IMR-90 (cell line): ENCODE measurements at regions not wholly inside any gene's neighbourhood (a gene's known extent, or its start where the extent isn't known, plus 50 kb on each side); places are given as distances from the start of the nearest gene placed in this dataset.

ENCODE experiments used
- ATAC-seq: fragments of 200-7000 bp; cut with Tn5 transposase; 2 replicates; pipeline ENCODE4 v1.9.1; 2020; ENCODE audit warnings: low read depth, mild to moderate bottlenecking, moderate library complexity
- BruUV-seq: library from RNA; stranded (reverse); fragments of 400-500 nt; replicated peaks from 2 replicates; lab custom pipeline; 2021; lab: Mats Ljungman, UMichigan
- CTCF ChIA-PET: fragments of 300-600 bp; formaldehyde crosslinking; extraction: SDS; loops from one replicate; lab custom pipeline; 2021; ENCODE audit warnings: antibody characterized with exemption; lab: Yijun Ruan, JAX
- POLR2A ChIA-PET: fragments of 300-600 bp; sonication (Branson Sonifier 250); formaldehyde crosslinking; loops from one replicate; lab custom pipeline; 2022; ENCODE audit warnings: antibody characterized with exemption; ENCODE audit not compliant: unreplicated experiment; lab: Charles Lee
- DNase-seq: peaks from one replicate; pipeline ENCODE4 v3.0.0; 2013
- H2AFZ ChIP-seq: replicated peaks from 2 replicates; pipeline ENCODE3; 2013; ENCODE audit warnings: low read length, mild to moderate bottlenecking; ENCODE audit not compliant: poor library complexity
- H2AK5ac ChIP-seq: 2 replicates; pipeline ENCODE4 v1.6.1; 2013; ENCODE audit warnings: low read depth, low read length, inconsistent platforms
- H2AK9ac ChIP-seq: replicated peaks from 2 replicates; pipeline ENCODE3; 2013; ENCODE audit warnings: mild to moderate bottlenecking, low read depth, low read length, moderate library complexity; ENCODE audit not compliant: poor library complexity
- H2BK120ac ChIP-seq: 2 replicates; pipeline ENCODE4 v1.6.1; 2013; ENCODE audit warnings: low read depth, low read length, inconsistent platforms
- H2BK15ac ChIP-seq: 3 replicates; pipeline ENCODE4 v1.6.1; 2013; ENCODE audit warnings: low read depth, low read length, inconsistent platforms
- H2BK20ac ChIP-seq: 2 replicates; pipeline ENCODE4 v1.6.1; 2013; ENCODE audit warnings: low read depth, mild to moderate bottlenecking, inconsistent platforms, low read length, moderate library complexity
- H2BK5ac ChIP-seq: 2 replicates; pipeline ENCODE4 v1.6.1; 2013; ENCODE audit warnings: mild to moderate bottlenecking, low read depth, low read length, inconsistent platforms; ENCODE audit not compliant: poor library complexity, severe bottlenecking
- H3K14ac ChIP-seq: replicated peaks from 2 replicates; pipeline ENCODE4 v1.6.1; 2013; ENCODE audit warnings: low read depth, low read length, inconsistent platforms
- H3K18ac ChIP-seq: 2 replicates; pipeline ENCODE4 v1.6.1; 2013; ENCODE audit warnings: low read depth, low read length, control low read depth
- H3K23ac ChIP-seq: 2 replicates; pipeline ENCODE4 v1.6.1; 2013; ENCODE audit warnings: low read depth, low read length, inconsistent platforms
- H3K27ac ChIP-seq: 2 replicates; pipeline ENCODE4 v1.5.1; 2013; ENCODE audit warnings: mild to moderate bottlenecking, control low read depth, low read length; ENCODE audit not compliant: insufficient read depth
- H3K27me3 ChIP-seq: 2 replicates; pipeline ENCODE4 v1.6.1; 2013; ENCODE audit warnings: low read length; ENCODE audit not compliant: control insufficient read depth, insufficient read depth
- H3K36me3 ChIP-seq: 2 replicates; pipeline ENCODE4 v1.6.1; 2013; ENCODE audit warnings: low read length, mixed read lengths; ENCODE audit not compliant: control insufficient read depth, insufficient read depth
- H3K4ac ChIP-seq: 2 replicates; pipeline ENCODE4 v1.6.1; 2013; ENCODE audit warnings: low read depth, low read length, inconsistent platforms
- H3K4me1 ChIP-seq: 2 replicates; pipeline ENCODE4 v1.6.1; 2013; ENCODE audit warnings: low read length, mixed read lengths; ENCODE audit not compliant: control insufficient read depth, insufficient read depth
- H3K4me2 ChIP-seq: 2 replicates; pipeline ENCODE4 v1.6.1; 2013; ENCODE audit warnings: low read depth, mild to moderate bottlenecking, control low read depth, low read length, moderate library complexity
- H3K4me3 ChIP-seq: 2 replicates; pipeline ENCODE4 v1.5.1; 2013; ENCODE audit warnings: low read depth, mild to moderate bottlenecking, control low read depth, low read length, moderate library complexity; ENCODE audit not compliant: insufficient read depth
- H3K56ac ChIP-seq: 2 replicates; pipeline ENCODE4 v1.6.1; 2013; ENCODE audit warnings: low read length, inconsistent platforms; ENCODE audit not compliant: insufficient read depth; ENCODE audit errors: extremely low read depth
- H3K79me1 ChIP-seq, 2 experiments: 2 replicates each; pipeline ENCODE4 v1.6.1; 2013; ENCODE audit warnings: low read length in 2 of 2, inconsistent platforms in 1 of 2, low read depth in 1 of 2
- H3K9ac ChIP-seq: 2 replicates; pipeline ENCODE4 v1.6.1; 2013; ENCODE audit warnings: low read depth, low read length, control low read depth
- H3K9me1 ChIP-seq: 2 replicates; pipeline ENCODE4 v1.6.1; 2013; ENCODE audit warnings: low read length, inconsistent platforms; ENCODE audit not compliant: insufficient read depth
- H3K9me3 ChIP-seq: 2 replicates; pipeline ENCODE4 v1.6.1; 2013; ENCODE audit warnings: low read length; ENCODE audit not compliant: control insufficient read depth, insufficient read depth
- H4K20me1 ChIP-seq: 2 replicates; pipeline ENCODE4 v1.6.1; 2013; ENCODE audit warnings: low read length, inconsistent platforms; ENCODE audit not compliant: insufficient read depth
- H4K5ac ChIP-seq: 2 replicates; pipeline ENCODE4 v1.6.1; 2013; ENCODE audit warnings: mild to moderate bottlenecking, low read depth, low read length, control low read depth
- H4K8ac ChIP-seq, 2 experiments: 2 replicates each; pipeline ENCODE4 v1.6.1; 2013; ENCODE audit warnings: low read depth in 2 of 2, low read length in 2 of 2, control low read depth in 1 of 2, inconsistent platforms in 1 of 2
- H4K91ac ChIP-seq: 2 replicates; pipeline ENCODE4 v1.6.1; 2013; ENCODE audit warnings: low read depth, low read length, inconsistent platforms; ENCODE audit not compliant: insufficient read depth
- BHLHE40 ChIP-seq: fragments of 150-350 bp; IDR thresholded peaks from 2 replicates; pipeline ENCODE4 v1.6.1; 2016; ENCODE audit warnings: mild to moderate bottlenecking, low read depth, low read length
- CEBPB ChIP-seq: IDR thresholded peaks from 2 replicates; pipeline ENCODE4 v1.6.1; 2012; ENCODE audit warnings: low read depth, low read length, improper control_type of control experiment
- CHD1 ChIP-seq: IDR thresholded peaks from 2 replicates; pipeline ENCODE4 v1.6.1; 2012; ENCODE audit warnings: low read depth, low read length, improper control_type of control experiment
- FOS ChIP-seq: fragments of 150-350 bp; IDR thresholded peaks from 2 replicates; pipeline ENCODE4 v1.6.1; 2016; ENCODE audit warnings: low read depth, low read length
- MAFK ChIP-seq: IDR thresholded peaks from 2 replicates; pipeline ENCODE4 v1.6.1; 2012; ENCODE audit warnings: low read depth, low read length, improper control_type of control experiment
- MAZ ChIP-seq: IDR thresholded peaks from 2 replicates; pipeline ENCODE4 v1.6.1; 2012; ENCODE audit warnings: low read depth, mild to moderate bottlenecking, low read length, improper control_type of control experiment, moderate library complexity, borderline replicate concordance
- MXI1 ChIP-seq: IDR thresholded peaks from 2 replicates; pipeline ENCODE4 v1.6.1; 2012; ENCODE audit warnings: low read depth, mild to moderate bottlenecking, low read length, moderate library complexity, borderline replicate concordance
- NFE2L2 ChIP-seq: fragments of 150-350 bp; IDR thresholded peaks from 2 replicates; pipeline ENCODE4 v1.6.1; 2016; ENCODE audit warnings: low read depth, mild to moderate bottlenecking, low read length
- POLR2A ChIP-seq: IDR thresholded peaks from 2 replicates; pipeline ENCODE4 v1.6.1; 2012; ENCODE audit warnings: mild to moderate bottlenecking, low read depth, low read length
- RAD21 ChIP-seq: IDR thresholded peaks from 2 replicates; pipeline ENCODE4 v1.6.1; 2012; ENCODE audit warnings: low read length, improper control_type of control experiment
- RCOR1 ChIP-seq: IDR thresholded peaks from 2 replicates; pipeline ENCODE4 v1.6.1; 2012; ENCODE audit warnings: mild to moderate bottlenecking, low read length, improper control_type of control experiment; ENCODE audit not compliant: insufficient replicate concordance
- RFX5 ChIP-seq: IDR thresholded peaks from 2 replicates; pipeline ENCODE4 v1.8.0; 2012; ENCODE audit warnings: low read depth, mild to moderate bottlenecking, low read length, moderate library complexity
- SMC3 ChIP-seq: fragments of 150-350 bp; IDR thresholded peaks from 2 replicates; pipeline ENCODE4 v1.6.1; 2016; ENCODE audit warnings: low read depth, mild to moderate bottlenecking, antibody characterized with exemption, low read length, moderate library complexity
- USF2 ChIP-seq: fragments of 150-350 bp; IDR thresholded peaks from 2 replicates; pipeline ENCODE4 v1.6.1; 2017; ENCODE audit warnings: mild to moderate bottlenecking, antibody characterized with exemption, low read length, low read depth
- WGBS, 2 experiments: methylation state at CpG; one replicate each; pipeline versions ENCODE4 v1.1.5 to v1.1.7; 2013; ENCODE audit warnings: missing lambda C conversion rate in 2 of 2; ENCODE audit not compliant: insufficient read length in 1 of 2; ENCODE audit errors: extremely low coverage in 2 of 2; 5-methylcytosine and 5-hydroxymethylcytosine counted together
- dilution Hi-C: fragments of 300-500 bp; cut with HindIII; formaldehyde crosslinking; loops from one replicate; pipeline ENCODE4 v1.14.3; 2018; ENCODE audit warnings: low sequenced_read_pairs; ENCODE audit not compliant: unreplicated experiment
- in situ Hi-C: fragments of 300-500 bp; cut with MboI; formaldehyde crosslinking; loops from 3 replicates; pipeline ENCODE4 v1.14.3; 2019; ENCODE audit warnings: low sequenced_read_pairs, inconsistent platforms, mixed read lengths
- intact Hi-C: fragments of 100-400 bp; cut with micrococcal nuclease; formaldehyde crosslinking; loops from 2 replicates; pipeline ENCODE4 v1.10.0; 2022
- TF ChIP-seq, protein P1 (sequence below): fragments of 150-350 bp; IDR thresholded peaks from 2 replicates; pipeline ENCODE4 v1.6.1; 2016; ENCODE audit warnings: low read depth, mild to moderate bottlenecking, low read length, moderate library complexity, borderline replicate concordance
- TF ChIP-seq, protein P2 (sequence below): conservative IDR thresholded peaks from 2 replicates; pipeline ENCODE4 v1.5.1; 2012; ENCODE audit warnings: mild to moderate bottlenecking, low read depth, low read length, improper control_type of control experiment

GRCh38 chr10:88170628-88171027 is 307.2 kb downstream of the PTEN start:
- Histone ChIP-seq H3K27me3 (no peaks in the 10 kb centered on the region), H4K91ac (no peak overlapping the region), H3K4me3 (no peak overlapping the region), H3K9me3 (no peaks in the 10 kb centered on the region; the same call in 1 of the 2 replicates), H2AK9ac (no peak overlapping the region), H3K18ac (no peak overlapping the region), H3K4me1 (no peaks in the 10 kb centered on the region), H3K14ac (no peak overlapping the region), H4K8ac (no peak overlapping the region), H3K4me2 (no peak overlapping the region), H3K27ac (no peak overlapping the region), H2BK120ac (no peak overlapping the region), H4K5ac (no peak overlapping the region), H3K4ac (no peak overlapping the region), H3K23ac (no peak overlapping the region), H3K56ac (no peak overlapping the region), H3K79me1 (no peaks in the 10 kb centered on the region), H2BK20ac (no peak overlapping the region), H4K20me1 (no peaks in the 10 kb centered on the region), H3K36me3 (no peaks in the 10 kb centered on the region), H3K9ac (no peak overlapping the region), H2BK5ac (no peak overlapping the region), H2BK15ac (no peak overlapping the region), H2AFZ (no peak overlapping the region), H3K9me1 (no peaks in the 10 kb centered on the region), H2AK5ac (no peak overlapping the region)
- ChIA-PET CTCF (no interaction called here), POLR2A (no interaction called here)
- WGBS, 2 experiments = no CpG with 5 or more reads among the region's 1 CpG
- DNase-seq (no peak), ATAC-seq (no peak)
- dilution Hi-C loops = no loop called here
- BruUV-seq = no TSS peak
- TF ChIP-seq RFX5 (no peak), MAFK (no peak), POLR2A (no peak), SMC3 (no peak), MXI1 (no peak), USF2 (no peak), CHD1 (no peak), MAZ (no peak), CEBPB (no peak), RAD21 (no peak), RCOR1 (no peak), FOS (no peak), BHLHE40 (no peak), NFE2L2 (no peak)
- TF ChIP-seq, protein P1, sequence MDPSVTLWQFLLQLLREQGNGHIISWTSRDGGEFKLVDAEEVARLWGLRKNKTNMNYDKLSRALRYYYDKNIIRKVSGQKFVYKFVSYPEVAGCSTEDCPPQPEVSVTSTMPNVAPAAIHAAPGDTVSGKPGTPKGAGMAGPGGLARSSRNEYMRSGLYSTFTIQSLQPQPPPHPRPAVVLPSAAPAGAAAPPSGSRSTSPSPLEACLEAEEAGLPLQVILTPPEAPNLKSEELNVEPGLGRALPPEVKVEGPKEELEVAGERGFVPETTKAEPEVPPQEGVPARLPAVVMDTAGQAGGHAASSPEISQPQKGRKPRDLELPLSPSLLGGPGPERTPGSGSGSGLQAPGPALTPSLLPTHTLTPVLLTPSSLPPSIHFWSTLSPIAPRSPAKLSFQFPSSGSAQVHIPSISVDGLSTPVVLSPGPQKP = no peak
- TF ChIP-seq, protein P2, sequence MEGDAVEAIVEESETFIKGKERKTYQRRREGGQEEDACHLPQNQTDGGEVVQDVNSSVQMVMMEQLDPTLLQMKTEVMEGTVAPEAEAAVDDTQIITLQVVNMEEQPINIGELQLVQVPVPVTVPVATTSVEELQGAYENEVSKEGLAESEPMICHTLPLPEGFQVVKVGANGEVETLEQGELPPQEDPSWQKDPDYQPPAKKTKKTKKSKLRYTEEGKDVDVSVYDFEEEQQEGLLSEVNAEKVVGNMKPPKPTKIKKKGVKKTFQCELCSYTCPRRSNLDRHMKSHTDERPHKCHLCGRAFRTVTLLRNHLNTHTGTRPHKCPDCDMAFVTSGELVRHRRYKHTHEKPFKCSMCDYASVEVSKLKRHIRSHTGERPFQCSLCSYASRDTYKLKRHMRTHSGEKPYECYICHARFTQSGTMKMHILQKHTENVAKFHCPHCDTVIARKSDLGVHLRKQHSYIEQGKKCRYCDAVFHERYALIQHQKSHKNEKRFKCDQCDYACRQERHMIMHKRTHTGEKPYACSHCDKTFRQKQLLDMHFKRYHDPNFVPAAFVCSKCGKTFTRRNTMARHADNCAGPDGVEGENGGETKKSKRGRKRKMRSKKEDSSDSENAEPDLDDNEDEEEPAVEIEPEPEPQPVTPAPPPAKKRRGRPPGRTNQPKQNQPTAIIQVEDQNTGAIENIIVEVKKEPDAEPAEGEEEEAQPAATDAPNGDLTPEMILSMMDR = no peak
- intact Hi-C loops = no loop called here
- in situ Hi-C loops = no loop called here
